Liver (tissue), 3 donors: ENCODE measurements at regions not wholly inside any gene's neighbourhood (a gene's known extent, or its start where the extent isn't known, plus 50 kb on each side); places are given as distances from the start of the nearest gene placed in this dataset.

Experiments
- GABPA ChIP-seq, 2 donors: IDR thresholded peaks in 1 of 2; conservative IDR thresholded peaks in 1 of 2; 2 replicates each; pipeline ENCODE4 v1.6.1; 2016; ENCODE audit warnings: antibody characterized with exemption in 2 of 2, mild to moderate bottlenecking in 1 of 2, moderate library complexity in 1 of 2
- TAF1 ChIP-seq: conservative IDR thresholded peaks from 2 replicates; pipeline ENCODE4 v1.6.1; 2016; ENCODE audit warnings: antibody characterized with exemption, mild to moderate bottlenecking
- TF ChIP-seq, protein P1 (sequence below): IDR thresholded peaks from 2 replicates; pipeline ENCODE4 v1.6.1; 2016; ENCODE audit warnings: antibody characterized with exemption
- TF ChIP-seq, protein P2 (sequence below): fragments of 150-350 bp; IDR thresholded peaks from 2 replicates; pipeline ENCODE4 v1.5.1; 2017; ENCODE audit warnings: improper control_type of control experiment, low read depth, low read length; ENCODE audit not compliant: missing input control
- TF ChIP-seq, protein P3 (sequence below): IDR thresholded peaks from 2 replicates; pipeline ENCODE4 v1.6.1; 2016; ENCODE audit warnings: antibody characterized with exemption
- TF ChIP-seq, protein P4 (sequence below): IDR thresholded peaks from 2 replicates; pipeline ENCODE4 v1.6.1; 2016; ENCODE audit warnings: antibody characterized with exemption, mild to moderate bottlenecking
- donor health status: healthy.
- donor health status: healthy.

DNA sequence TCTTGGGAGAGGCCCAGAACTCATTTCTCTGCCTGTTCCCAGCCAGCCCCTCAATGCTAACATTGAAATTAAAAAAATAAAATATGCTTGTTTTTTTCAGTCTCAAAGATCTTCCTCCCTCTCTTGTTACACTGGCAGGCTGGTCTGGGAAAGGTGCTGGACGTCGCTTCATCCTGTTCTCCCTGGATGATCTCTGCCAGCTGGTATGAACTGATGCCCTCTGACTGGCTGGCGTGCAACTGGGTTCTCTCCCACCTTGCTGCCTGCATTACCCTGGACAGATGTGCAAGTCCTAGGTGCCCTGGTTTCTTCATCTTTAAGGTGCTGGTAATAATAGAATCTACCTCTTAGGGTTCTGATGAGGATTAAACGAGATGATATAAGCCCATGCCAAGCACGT is 263.9 kb upstream of the PROK2 start:
- TF ChIP-seq GABPA (IDR thresholded peaks at IDR 0.05 in 1 of 2, conservative IDR thresholded peaks at IDR 0.05 in 1 of 2) (no peak), TAF1 (no peak)
- TF ChIP-seq, protein P1, sequence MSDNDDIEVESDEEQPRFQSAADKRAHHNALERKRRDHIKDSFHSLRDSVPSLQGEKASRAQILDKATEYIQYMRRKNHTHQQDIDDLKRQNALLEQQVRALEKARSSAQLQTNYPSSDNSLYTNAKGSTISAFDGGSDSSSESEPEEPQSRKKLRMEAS, result no peak
- TF ChIP-seq, protein P2, sequence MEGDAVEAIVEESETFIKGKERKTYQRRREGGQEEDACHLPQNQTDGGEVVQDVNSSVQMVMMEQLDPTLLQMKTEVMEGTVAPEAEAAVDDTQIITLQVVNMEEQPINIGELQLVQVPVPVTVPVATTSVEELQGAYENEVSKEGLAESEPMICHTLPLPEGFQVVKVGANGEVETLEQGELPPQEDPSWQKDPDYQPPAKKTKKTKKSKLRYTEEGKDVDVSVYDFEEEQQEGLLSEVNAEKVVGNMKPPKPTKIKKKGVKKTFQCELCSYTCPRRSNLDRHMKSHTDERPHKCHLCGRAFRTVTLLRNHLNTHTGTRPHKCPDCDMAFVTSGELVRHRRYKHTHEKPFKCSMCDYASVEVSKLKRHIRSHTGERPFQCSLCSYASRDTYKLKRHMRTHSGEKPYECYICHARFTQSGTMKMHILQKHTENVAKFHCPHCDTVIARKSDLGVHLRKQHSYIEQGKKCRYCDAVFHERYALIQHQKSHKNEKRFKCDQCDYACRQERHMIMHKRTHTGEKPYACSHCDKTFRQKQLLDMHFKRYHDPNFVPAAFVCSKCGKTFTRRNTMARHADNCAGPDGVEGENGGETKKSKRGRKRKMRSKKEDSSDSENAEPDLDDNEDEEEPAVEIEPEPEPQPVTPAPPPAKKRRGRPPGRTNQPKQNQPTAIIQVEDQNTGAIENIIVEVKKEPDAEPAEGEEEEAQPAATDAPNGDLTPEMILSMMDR, result no peak
- TF ChIP-seq, protein P3, sequence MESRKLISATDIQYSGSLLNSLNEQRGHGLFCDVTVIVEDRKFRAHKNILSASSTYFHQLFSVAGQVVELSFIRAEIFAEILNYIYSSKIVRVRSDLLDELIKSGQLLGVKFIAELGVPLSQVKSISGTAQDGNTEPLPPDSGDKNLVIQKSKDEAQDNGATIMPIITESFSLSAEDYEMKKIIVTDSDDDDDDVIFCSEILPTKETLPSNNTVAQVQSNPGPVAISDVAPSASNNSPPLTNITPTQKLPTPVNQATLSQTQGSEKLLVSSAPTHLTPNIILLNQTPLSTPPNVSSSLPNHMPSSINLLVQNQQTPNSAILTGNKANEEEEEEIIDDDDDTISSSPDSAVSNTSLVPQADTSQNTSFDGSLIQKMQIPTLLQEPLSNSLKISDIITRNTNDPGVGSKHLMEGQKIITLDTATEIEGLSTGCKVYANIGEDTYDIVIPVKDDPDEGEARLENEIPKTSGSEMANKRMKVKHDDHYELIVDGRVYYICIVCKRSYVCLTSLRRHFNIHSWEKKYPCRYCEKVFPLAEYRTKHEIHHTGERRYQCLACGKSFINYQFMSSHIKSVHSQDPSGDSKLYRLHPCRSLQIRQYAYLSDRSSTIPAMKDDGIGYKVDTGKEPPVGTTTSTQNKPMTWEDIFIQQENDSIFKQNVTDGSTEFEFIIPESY, result no peak
- TF ChIP-seq, protein P4, sequence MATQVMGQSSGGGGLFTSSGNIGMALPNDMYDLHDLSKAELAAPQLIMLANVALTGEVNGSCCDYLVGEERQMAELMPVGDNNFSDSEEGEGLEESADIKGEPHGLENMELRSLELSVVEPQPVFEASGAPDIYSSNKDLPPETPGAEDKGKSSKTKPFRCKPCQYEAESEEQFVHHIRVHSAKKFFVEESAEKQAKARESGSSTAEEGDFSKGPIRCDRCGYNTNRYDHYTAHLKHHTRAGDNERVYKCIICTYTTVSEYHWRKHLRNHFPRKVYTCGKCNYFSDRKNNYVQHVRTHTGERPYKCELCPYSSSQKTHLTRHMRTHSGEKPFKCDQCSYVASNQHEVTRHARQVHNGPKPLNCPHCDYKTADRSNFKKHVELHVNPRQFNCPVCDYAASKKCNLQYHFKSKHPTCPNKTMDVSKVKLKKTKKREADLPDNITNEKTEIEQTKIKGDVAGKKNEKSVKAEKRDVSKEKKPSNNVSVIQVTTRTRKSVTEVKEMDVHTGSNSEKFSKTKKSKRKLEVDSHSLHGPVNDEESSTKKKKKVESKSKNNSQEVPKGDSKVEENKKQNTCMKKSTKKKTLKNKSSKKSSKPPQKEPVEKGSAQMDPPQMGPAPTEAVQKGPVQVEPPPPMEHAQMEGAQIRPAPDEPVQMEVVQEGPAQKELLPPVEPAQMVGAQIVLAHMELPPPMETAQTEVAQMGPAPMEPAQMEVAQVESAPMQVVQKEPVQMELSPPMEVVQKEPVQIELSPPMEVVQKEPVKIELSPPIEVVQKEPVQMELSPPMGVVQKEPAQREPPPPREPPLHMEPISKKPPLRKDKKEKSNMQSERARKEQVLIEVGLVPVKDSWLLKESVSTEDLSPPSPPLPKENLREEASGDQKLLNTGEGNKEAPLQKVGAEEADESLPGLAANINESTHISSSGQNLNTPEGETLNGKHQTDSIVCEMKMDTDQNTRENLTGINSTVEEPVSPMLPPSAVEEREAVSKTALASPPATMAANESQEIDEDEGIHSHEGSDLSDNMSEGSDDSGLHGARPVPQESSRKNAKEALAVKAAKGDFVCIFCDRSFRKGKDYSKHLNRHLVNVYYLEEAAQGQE, result no peak
